Adrenal gland (tissue), 9 donors: ENCODE measurements at regions not wholly inside any gene's neighbourhood (a gene's known extent, or its start where the extent isn't known, plus 50 kb on each side); places are given as distances from the start of the nearest gene placed in this dataset.

Source experiments
- DNase-seq, 7 donors: peaks; one replicate each; pipeline ENCODE4 v3.0.0-alpha.2; 2019 to 2020
- H3K27ac ChIP-seq, 5 donors: fragments of 200-600 bp; sonication (generic) in 4 of 5; 1 replicate in 3 of 5; 2 replicates in 2 of 5; pipeline versions ENCODE4 v1.5.1 to v1.8.0; 2016 to 2020; ENCODE audit warnings: mild to moderate bottlenecking in 1 of 5
- H3K27me3 ChIP-seq: fragments of 200-600 bp; 2 replicates; pipeline ENCODE4 v1.8.0; 2021
- H3K36me3 ChIP-seq, 2 donors: fragments of 200-600 bp; replicated peaks in 1 of 2; 1 replicate in 1 of 2; 2 replicates in 1 of 2; pipeline versions ENCODE4 v1.5.1 to v1.8.0; 2018 to 2022
- H3K4me1 ChIP-seq, 2 donors: fragments of 200-600 bp; replicated peaks in 1 of 2; 1 replicate in 1 of 2; 2 replicates in 1 of 2; pipeline versions ENCODE4 v1.5.1 to v1.8.0; 2018 to 2021
- H3K4me3 ChIP-seq, 4 donors: fragments of 200-600 bp; sonication (generic) in 3 of 4; one replicate each; pipeline ENCODE4 v1.5.1; 2016 to 2018
- H3K9me3 ChIP-seq, 3 donors: fragments of 200-600 bp; sonication (generic) in 1 of 3; replicated peaks in 1 of 3; 1 replicate in 2 of 3; 2 replicates in 1 of 3; pipeline versions ENCODE4 v1.5.1 to v1.8.0; 2016 to 2021
- CTCF ChIP-seq, 6 experiments: fragments of 450-650 bp in 4 of 6; fragments of 200-600 bp in 2 of 6; sonication (generic) in 1 of 6; IDR thresholded peaks; 1 replicate in 5 of 6; 2 replicates in 1 of 6; pipeline versions ENCODE4 v1.5.1 to v1.8.0; 2016 to 2021; ENCODE audit warnings: antibody characterized with exemption in 6 of 6, mild to moderate bottlenecking in 2 of 6, moderate library complexity in 1 of 6
- POLR2A ChIP-seq, 2 donors: fragments of 450-650 bp; IDR thresholded peaks; one replicate each; pipeline ENCODE4 v1.6.1; 2017; ENCODE audit warnings: antibody characterized with exemption in 2 of 2, mild to moderate bottlenecking in 2 of 2, moderate library complexity in 1 of 2
- WGBS, 4 donors: extraction: QIAGEN DNeasy Blood & Tissue Kit in 2 of 4; methylation state at CpG; one replicate each; pipeline versions ENCODE4 v1.1.5 to v1.1.7; 2013 to 2017; 5-methylcytosine and 5-hydroxymethylcytosine counted together
- intact Hi-C, 2 donors: fragments of 100-400 bp; cut with DNase I; formaldehyde crosslinking; loops; one replicate each; pipeline versions ENCODE4 v1.14.1 to v1.15.0; 2022 to 2023
- donor health status: healthy with polysubstance abuse.
- donor health status: Bipolar disorder and iron deficiency.
- donor health status: DM: yes; HTN: yes; CAD: no.
- donor health status: DM: no; HTN: no; CAD: no.
- donor health status: DM: no; HTN: no; CAD: no.

DNA sequence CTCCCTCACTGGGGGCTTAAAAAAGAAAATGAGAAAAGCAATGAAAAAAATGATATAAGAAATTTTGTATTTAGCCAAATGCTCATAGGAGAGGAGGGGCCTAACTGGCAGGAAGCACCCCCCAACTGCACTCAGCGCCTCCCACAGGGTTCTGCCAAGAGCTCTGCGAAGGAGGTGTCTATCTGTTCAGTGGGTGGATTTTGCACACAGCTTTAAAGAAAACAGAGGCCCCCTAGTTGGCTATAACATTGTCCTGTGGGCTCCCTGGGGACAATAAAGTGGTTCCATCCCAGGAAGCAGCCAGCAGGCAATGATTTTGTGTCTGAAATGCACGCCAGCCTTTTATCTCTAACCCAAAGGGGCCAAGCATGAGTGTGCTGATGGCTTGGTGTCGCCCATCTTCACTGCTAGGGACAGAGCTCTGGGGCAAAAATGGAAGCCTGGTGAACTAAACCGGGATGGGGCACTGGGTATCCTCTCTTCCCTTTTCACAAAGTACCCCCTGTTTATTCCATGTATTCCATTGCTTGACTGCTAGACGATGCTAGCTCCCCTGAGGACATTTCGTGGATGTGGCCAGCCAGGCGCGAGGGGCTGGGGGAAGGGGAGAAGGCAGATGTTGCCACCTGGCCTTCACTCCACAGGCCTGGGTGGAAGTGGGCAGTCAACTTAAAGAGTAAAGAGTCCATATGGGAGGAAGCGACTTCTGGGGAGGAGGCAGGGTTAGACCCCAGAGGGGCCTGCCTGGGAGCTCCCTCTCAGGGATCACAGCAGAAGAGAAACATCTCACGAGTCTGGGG is 205.7 kb downstream of the CYP26B1 start:
- no peaks in the 10 kb centered on the region for H3K27me3 ChIP-seq
- no peak overlapping the region for H3K4me3 ChIP-seq
- 87 to 93% (median 90%) methylated on average over 10 to 11 of the region's 11 CpGs for WGBS, 4 donors
- intact Hi-C loops = no loop called here
- H3K9me3 ChIP-seq = no peaks in the 10 kb centered on the region
- H3K4me1 ChIP-seq = no peaks in the 10 kb centered on the region
- no peaks in the 10 kb centered on the region for H3K36me3 ChIP-seq
- H3K27ac ChIP-seq = no peak overlapping the region
- DNase-seq = peak in 2 of 7 donors; percentile 8 to 45
- TF ChIP-seq POLR2A (IDR thresholded peaks at IDR 0.05) (no peak), CTCF (IDR thresholded peaks at IDR 0.05) (no peak)

DNA sequence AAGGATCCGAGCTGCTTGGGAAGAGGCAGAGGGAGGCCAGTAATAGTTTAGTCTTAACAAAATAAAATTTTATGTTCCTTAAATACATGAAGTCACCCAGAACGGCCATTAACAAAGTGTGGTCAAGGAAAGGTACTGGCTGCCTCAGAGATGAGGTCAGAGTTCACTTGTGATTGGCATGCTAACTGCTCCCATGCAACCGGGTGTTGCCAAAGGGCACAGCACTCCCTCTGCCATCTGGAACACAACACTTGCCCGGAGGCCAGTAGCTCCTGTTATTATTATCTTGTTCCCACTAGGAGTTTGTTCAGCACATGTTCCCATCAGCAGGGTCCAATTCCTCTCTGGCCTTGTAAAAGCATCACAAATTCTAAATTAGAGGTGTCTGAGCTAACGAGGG is 207.0 kb downstream of the CYP26B1 start:
- WGBS, 4 donors = 73 to 79% (median 74%) methylated on average over 5 of the region's 5 CpGs
- Histone ChIP-seq H3K4me1 (no peaks in the 10 kb centered on the region), H3K36me3 (no peaks in the 10 kb centered on the region), H3K27ac (no peak overlapping the region), H3K27me3 (no peaks in the 10 kb centered on the region), H3K4me3 (no peak overlapping the region), H3K9me3 (no peaks in the 10 kb centered on the region)
- peak in 2 of 7 donors; percentile 13 to 48 for DNase-seq
- intact Hi-C loops = no loop called here
- no peak for TF ChIP-seq POLR2A (IDR thresholded peaks at IDR 0.05)
- TF ChIP-seq CTCF (IDR thresholded peaks at IDR 0.05) = no peak

DNA sequence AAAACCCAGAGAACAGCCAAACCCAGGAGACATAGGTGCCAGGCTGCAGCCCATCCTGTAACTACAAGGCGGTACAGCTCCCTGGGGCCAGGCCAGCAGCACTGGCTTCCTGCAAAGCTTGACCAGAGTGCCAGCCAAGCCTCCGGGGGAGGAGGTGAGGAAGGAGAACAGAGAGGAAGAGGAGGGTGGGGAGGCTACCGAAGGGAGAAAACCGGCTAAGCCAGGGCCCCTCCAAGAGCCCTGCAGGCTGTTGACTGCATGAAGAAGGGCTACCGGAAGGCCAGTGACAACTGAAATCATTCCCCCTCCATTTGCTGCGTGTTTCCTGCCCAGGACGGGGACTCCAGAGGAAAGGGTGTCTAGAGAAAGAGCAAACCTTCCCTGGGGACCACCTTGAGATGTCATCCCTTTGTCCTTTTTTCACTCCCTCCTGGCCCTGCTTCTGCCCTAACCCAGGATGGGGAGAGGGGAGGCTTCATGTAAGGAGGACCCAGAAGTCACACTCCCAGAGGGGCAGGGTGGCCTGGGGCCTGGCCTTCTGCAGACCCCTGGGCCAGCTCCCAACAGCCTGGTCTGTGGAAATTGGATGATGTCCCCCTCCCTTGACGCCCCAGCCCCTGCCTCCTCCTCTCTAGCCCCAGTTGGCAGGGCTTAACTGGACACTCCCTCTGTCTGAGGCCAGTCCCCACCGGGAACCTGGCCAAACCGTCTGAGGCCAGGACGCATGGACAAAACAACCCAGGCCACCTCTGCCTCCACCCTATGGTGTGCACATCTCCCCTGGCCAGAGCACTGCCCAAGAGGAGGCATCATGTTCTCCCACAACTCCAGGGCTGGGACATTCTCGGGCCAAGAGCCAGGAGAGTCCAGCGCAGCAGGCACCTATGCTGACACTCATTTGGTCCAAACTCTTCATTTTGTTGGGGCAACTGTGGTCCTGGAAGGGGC is 207.8 kb downstream of the CYP26B1 start:
- no peak overlapping the region for H3K27ac ChIP-seq

More for the DNA sequence above, 207.8 kb downstream of the CYP26B1 start:
- DNase-seq = peak in 2 of 7 donors; percentile 15 to 39
- intact Hi-C loops = no loop called here
- TF ChIP-seq POLR2A (IDR thresholded peaks at IDR 0.05) = no peak
- no peak for TF ChIP-seq CTCF (IDR thresholded peaks at IDR 0.05)
- Histone ChIP-seq H3K9me3 (no peaks in the 10 kb centered on the region), H3K36me3 (no peaks in the 10 kb centered on the region), H3K27me3 (no peaks in the 10 kb centered on the region), H3K4me1 (no peaks in the 10 kb centered on the region), H3K4me3 (no peak overlapping the region)
- WGBS, 4 donors = 82 to 96% (median 86%) methylated on average over 6 to 13 of the region's 13 CpGs
